Left ventricle myocardium inferior (tissue), 1 donor: ENCODE measurements at regions not wholly inside any gene's neighbourhood (a gene's known extent, or its start where the extent isn't known, plus 50 kb on each side); places are given as distances from the start of the nearest gene placed in this dataset.

Experiments used
- DNase-seq: peaks from one replicate; pipeline ENCODE4 v3.0.0-alpha.2; 2020
- H3K27ac ChIP-seq: fragments of 200-600 bp; replicated peaks from 2 replicates; pipeline ENCODE4 v1.8.0; 2021
- H3K27me3 ChIP-seq: fragments of 200-600 bp; 2 replicates; pipeline ENCODE4 v1.8.0; 2021; ENCODE audit warnings: low read depth
- H3K36me3 ChIP-seq: fragments of 200-600 bp; 2 replicates; pipeline ENCODE4 v1.8.0; 2021
- H3K4me1 ChIP-seq: fragments of 200-600 bp; 2 replicates; pipeline ENCODE4 v1.8.0; 2021
- H3K4me3 ChIP-seq: fragments of 200-600 bp; 2 replicates; pipeline ENCODE4 v1.8.0; 2021; ENCODE audit warnings: mild to moderate bottlenecking, moderate library complexity
- H3K9me3 ChIP-seq: fragments of 200-600 bp; replicated peaks from 2 replicates; pipeline ENCODE4 v1.8.0; 2021
- CTCF ChIP-seq: fragments of 200-600 bp; IDR thresholded peaks from 2 replicates; pipeline ENCODE4 v1.8.0; 2021; ENCODE audit warnings: antibody characterized with exemption, mild to moderate bottlenecking, borderline replicate concordance
- intact Hi-C: fragments of 100-400 bp; cut with micrococcal nuclease; formaldehyde crosslinking; loops from one replicate; pipeline ENCODE4 v1.11.0; 2022
- donor health status: DM: no; HTN: yes; CAD: no; lungs with severe emphysema.

- Histone ChIP-seq H3K9me3 (no peaks in the 10 kb centered on the region), H3K4me1 (peaks cover 26% of the 10 kb centered on the region), H3K4me3 (no peak overlapping the region), H3K27me3 (no peaks in the 10 kb centered on the region), H3K36me3 (no peaks in the 10 kb centered on the region), H3K27ac (no peak overlapping the region)
- no peak for DNase-seq
- intact Hi-C loops = loop anchor here (5.0 kb wide), 1 partner anchor 170 kb away; no protein-coding TSS in a partner anchor
- no peak for TF ChIP-seq CTCF
These were observed 241.7 kb downstream of the PIK3R1 start for GRCh38 chr5:68457285-68457684.

GRCh38 chr5:68458416-68459021 lies 243.0 kb downstream of the PIK3R1 start:
- no peak for TF ChIP-seq CTCF
- Histone ChIP-seq H3K4me3 (no peak overlapping the region), H3K36me3 (no peaks in the 10 kb centered on the region), H3K27ac (no peak overlapping the region), H3K4me1 (peaks cover 26% of the 10 kb centered on the region), H3K27me3 (no peaks in the 10 kb centered on the region), H3K9me3 (no peaks in the 10 kb centered on the region)
- intact Hi-C loops = loop anchor here (5.0 kb wide), 1 partner anchor 171 kb away; no protein-coding TSS in a partner anchor
- DNase-seq = no peak

- Histone ChIP-seq H3K9me3 (no peaks in the 10 kb centered on the region), H3K27ac (no peak overlapping the region), H3K36me3 (no peaks in the 10 kb centered on the region), H3K4me3 (no peak overlapping the region), H3K27me3 (no peaks in the 10 kb centered on the region), H3K4me1 (peaks cover 26% of the 10 kb centered on the region)
- intact Hi-C loops = loop anchor here (5.0 kb wide), 1 partner anchor 172 kb away; no protein-coding TSS in a partner anchor
- TF ChIP-seq CTCF = no peak
- no peak for DNase-seq
These were observed 243.7 kb downstream of the PIK3R1 start for GRCh38 chr5:68459093-68459809.

- no peak for DNase-seq
These were observed 244.2 kb downstream of the PIK3R1 start for GRCh38 chr5:68459810-68460139.

More at GRCh38 chr5:68459810-68460139, 244.2 kb downstream of the PIK3R1 start:
- intact Hi-C loops = loop anchor here (5.0 to 10.0 kb wide), 2 partner anchors 172 to 1215 kb away; no protein-coding TSS in a partner anchor
- TF ChIP-seq CTCF = no peak
- no peaks in the 10 kb centered on the region for H3K36me3 ChIP-seq
- H3K27me3 ChIP-seq = no peaks in the 10 kb centered on the region
- no peaks in the 10 kb centered on the region for H3K9me3 ChIP-seq
- H3K27ac ChIP-seq = no peak overlapping the region
- no peak overlapping the region for H3K4me3 ChIP-seq
- peaks cover 26% of the 10 kb centered on the region for H3K4me1 ChIP-seq
